NCI-H345 treated with DMSO at 0.1 percent for 48 hours (cell line): ENCODE measurements at regions not wholly inside any gene's neighbourhood (a gene's known extent, or its start where the extent isn't known, plus 50 kb on each side); places are given as distances from the start of the nearest gene placed in this dataset.
A peak's percentile ranks its signal among the peaks of the same experiment; 100 is the strongest.
"Not testable (repeated sequence)": the region's sequence is repeated elsewhere in the genome, so short reads cannot be mapped to it uniquely, and the experiment has no call there.

Source experiments
- DNase-seq: peaks from one replicate; lab custom pipeline; 2025; ENCODE audit not compliant: unreplicated experiment; lab: John Stamatoyannopoulos, UW

DNA sequence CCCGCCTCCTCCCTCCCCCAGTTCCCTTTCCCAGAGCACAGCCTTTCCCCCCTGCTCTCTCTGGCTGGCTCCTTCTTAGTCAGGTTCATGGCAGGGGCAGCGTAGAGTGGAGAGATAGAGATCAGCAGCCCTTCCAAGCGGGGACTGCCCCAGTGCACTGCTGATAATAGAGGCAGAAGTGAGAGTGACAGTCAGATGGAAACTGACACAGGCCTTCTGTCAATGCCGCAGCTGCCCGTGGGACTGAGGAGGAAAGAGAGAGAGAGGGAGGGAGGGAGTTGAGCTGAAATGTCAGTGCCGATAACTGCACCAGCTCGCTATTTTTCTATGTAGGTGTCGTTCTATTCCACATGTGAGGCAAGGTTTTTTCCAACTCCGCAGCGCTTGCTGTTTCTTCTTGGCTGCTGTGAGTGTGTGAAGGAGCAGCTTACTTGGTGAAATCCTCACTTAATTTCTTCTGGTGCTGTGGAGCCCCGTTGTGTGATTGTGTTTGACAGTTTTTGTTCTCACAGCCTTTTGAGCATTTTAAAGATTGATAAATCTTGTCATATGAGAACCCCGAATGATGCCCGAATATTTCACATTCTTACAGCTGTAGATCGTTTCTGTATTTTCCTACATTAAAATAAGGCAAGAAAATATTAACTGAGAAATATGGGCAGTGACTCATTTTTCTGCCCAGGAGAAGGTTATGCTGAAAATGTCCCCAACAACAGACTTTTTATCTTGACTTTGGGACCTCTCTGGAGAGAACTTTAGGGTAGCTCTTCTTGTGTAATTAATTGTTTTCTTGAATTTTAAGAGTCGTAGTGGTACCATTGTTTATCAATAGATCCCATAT is 386.4 kb upstream of the MMS22L start:
- DNase-seq, result peak; percentile 47

DNA sequence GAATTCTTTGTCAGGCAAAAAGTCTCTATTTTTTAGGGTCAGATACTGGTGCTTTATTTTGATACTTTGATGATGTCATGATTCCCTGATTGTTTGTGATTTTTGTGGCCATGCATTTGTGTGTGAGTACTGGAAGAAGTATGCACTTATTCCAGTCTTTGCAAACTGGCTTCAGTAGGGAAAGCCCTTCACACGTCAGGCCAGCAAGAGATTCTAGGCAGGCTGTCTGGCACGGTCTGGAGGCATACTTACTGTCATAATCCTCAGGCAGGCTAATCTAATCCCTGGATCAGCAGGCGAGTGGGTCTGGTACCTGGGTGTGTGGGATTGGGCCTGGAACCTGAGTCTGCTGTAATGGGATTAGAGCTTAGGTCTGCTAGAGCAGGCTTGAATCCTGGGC is 391.8 kb upstream of the MMS22L start:
- DNase-seq, result no peak

DNA sequence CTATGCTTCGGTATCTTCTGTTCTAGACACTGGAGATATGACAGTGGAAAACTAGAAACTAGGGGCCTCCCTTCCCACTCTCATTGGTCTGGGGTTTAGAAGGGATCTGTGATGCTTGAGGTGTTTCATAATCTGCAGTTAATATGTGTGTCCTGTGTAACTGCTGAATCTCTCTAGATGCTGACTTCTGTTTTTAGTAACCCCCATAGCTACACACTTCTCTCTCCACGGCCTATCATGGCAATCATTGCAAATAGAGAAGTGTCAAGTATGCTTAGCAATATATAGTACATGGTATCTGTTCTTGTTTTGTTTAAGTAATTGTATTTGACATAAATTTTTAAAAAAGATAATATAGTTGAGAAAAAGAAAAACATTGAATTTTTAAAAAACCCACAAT is 394.6 kb upstream of the MMS22L start:
- DNase-seq, result no peak

DNA sequence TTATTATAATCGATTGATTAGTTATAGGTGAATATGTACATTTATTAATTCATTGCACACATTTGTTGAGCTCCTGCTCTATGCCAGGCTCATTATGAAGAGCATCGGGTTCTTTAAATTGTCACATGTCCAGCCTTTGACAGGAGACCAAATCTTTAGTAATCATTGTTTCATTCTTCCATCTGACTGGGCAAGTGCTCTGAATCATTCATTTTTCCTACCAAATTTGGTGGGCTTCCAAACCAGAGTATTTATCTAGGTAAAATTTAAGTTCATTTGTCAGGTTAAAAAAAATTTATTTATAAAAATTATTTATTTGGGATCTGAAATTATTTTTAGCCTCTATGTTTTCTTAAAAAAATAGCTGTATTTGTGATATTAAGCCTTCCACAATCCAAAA is 404.9 kb upstream of the MMS22L start:
- DNase-seq, result no peak

DNA sequence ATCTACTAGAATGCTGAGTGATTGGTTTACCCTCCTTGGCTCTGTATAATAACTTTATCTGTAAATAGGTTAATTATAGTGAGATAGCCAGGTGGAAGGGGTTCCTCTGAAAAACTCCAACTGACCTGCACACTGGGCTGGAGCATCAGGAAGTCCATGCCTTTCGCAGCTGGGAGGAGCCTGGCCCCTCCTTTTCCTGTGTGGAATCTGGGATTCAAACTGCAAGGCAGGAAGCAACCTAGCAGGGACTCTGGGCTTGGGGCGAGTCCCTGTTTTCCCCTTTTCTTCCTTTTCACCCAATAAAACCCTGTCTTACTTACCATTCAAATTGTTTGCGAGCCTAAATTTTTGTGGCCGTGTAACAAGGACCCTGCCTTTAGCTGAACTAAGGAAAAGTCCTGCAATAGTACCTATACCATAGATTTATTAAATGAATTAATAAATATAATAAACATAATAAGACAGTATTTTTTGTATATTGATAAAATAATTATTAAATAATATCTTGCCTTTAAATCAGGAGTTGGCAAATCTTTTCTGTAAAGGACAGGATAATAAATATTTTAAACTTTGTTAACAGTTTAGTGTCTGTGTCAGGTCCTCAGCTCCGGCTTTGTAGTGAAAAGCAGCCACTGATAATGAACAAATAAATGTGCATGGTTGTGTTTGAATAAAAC is 406.2 kb upstream of the MMS22L start:
- no peak for DNase-seq

DNA sequence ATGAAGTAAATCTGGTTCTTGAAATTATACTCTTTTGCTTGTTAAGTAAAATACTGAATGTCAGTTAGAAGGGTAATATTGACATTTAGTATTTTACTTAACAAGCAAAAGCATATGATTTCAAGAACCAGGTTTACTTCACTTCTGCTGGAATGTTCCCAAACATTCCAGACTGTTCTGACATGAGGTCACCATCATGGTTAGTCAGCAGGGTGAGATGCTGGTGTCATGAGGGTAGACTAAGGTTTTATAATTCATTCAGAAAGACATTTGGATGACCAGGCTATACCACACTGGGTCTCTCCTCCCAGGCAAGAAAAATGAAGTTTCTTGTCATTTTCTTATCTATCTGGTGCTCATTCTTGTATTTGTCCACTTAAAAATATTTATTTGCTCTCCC is 414.4 kb upstream of the MMS22L start:
- DNase-seq, result no peak

DNA sequence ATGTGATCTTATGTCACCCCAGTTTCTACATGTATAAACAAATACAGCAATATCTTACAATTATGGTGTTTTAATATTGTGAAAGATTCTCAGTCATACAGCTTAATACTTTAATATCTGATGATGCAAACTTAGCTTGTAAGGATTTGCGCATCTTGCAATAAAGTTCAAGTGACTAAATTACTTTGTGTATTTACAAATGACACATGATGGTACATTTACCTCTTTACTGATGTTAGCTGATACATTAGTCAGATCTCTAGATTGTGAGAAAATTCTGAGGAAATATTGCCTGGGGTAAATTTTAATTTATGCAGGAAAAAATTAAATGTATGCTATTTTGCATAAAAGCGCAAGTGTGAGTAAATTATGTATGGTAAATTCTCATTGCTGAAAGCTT is 418.8 kb upstream of the MMS22L start:
- no peak for DNase-seq

DNA sequence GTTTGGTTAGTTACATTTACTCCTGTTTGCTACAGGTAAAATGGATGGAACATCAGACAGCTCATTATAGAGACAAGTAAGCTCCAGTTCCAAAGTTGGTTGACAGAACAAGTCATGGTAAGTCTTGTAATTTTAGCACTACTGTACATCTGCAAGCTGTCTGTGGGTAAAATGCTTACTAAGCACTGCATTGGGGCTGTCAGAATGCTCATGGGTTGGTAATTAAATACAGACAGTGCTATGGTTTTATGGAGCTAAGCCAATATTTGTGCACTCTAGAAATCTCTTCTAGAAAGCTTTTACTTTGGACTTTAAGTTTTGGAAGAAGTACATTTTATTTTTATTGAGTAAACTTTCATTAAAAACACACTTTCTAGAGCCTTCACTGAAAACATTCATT is 419.2 kb upstream of the MMS22L start:
- no peak for DNase-seq

DNA sequence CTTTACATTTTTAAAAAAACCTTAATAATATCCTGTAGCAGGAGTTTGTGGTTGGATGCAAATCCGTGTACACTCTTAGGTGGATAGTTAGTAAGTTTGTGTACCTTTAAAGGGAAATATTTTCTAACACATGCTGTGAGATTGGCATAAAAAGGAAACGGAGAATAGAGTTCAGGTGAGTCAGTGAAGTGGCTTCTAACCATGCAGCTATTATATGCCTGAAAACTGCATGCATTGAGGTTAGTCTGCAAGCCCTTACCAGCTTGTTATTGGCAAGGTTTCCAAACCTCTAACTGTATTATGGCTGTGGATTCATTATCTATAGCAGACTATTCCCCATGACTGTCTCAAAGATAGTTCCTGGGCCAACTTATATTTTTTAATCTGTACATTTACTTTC is 420.6 kb upstream of the MMS22L start:
- peak; percentile 50 for DNase-seq

DNA sequence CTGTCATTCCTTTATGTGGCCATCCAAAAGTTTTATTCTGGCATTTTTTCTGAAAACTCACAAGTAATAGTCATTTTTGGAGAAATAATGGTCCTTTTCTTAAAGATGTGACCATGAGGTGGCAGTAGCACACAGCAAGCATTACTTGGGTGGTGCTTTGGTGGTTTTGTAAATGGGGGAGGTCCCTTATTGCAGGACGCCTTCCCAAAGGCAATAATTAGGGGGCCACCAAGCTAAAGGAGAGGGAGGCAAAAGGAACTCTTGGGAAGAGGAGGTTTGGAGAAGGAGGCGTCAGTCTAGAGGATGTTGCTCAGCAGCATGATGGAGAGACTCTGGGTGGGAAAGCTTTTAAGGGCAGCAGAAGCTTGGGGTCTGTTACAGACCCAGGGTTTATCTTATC is 422.6 kb upstream of the MMS22L start:
- no peak for DNase-seq

DNA sequence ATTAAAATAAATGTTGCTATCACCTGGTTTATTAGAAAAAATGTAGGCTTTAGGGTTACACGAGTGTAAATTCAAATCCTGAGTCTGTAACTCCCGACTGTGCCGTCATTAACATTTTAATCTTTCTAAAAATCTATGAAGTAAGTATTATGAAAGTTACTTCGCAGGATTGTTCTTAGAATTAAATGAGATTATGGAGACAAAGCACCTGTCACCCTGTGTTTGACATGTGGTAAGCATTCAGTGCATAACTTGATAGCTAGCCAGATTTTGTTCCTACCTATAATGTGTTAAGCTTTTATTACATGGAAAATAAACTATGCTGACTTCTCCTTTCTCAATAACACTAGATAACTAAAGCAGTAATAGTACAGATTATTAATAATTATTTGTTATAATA is 429.7 kb upstream of the MMS22L start:
- no peak for DNase-seq

DNA sequence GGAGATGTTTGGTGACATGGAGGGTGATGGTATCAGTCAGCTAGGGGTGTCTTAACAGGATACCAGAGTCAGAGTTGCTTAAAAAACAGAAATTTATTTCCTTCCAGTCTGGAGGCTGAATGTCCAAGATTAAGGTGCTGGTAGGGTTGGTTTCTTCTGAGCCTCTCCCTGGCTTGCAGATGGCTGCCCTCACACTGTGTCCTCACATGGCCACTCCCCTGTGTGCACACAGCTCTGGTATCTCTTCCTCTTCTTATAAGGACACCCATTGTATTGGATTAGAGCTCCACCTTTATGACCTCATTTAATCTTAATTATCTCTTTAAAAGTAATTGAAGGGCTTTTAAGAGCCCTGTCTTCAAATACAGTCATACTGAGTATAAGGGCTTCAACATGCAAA is 431.8 kb upstream of the MMS22L start:
- no peak for DNase-seq

DNA sequence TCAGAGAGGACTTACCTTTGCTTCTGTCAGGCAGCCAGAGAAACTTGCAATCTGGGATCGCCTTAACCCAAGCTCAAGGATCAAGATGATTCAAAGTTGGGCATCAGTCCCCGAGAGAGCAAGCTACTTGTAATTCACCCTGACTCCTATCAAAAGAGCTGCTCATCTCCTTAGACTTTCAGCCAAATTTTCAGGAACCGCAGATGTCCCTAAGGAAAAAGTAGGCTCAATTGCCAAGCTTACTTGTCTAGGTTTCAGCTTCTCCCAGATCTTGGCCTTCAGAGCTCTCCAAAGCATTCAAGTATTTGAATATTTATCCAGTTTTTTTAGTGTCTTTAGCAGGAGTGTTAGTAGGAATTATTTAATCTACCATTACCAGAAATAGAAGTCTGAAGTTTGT is 434.1 kb upstream of the MMS22L start:
- DNase-seq, result no peak

DNA sequence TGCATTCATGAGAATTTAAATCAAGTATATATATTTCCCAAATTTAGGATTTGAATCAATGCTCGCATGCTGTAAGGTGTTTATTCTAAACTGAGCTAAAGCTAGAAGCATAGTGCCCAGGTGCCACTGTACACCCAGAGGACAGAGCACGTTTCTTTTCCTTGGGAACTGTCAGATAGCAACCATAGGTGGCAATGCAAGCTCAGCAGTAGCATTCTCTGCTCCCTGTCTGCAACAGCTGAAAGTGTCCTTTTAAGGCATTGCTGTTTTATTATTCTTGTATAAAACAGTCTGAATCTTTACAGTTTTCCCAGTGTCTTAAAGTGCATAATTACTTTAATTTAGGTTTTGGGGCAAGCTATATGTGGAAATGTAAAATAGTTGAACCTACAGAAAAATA is 443.4 kb upstream of the MMS22L start:
- DNase-seq, result no peak

DNA sequence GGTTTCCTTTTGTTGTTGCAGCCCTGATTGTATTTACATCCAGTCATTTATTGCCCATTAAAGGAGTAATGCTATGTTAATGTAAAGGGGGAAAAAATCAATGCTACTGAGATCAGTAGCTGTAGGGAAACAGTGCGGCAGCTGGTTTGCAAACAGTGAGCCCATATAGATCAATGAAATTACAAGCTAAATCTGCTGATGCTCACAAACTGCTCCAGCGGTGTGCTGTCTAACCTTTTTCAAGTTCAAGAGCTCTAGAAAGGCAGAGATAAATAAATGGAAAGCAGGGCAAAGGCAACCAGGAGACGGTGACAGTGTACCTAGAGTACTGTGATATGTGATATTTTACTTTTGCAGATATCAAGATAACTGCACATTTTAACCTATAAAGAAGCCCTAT is 449.0 kb upstream of the MMS22L start:
- DNase-seq, result no peak

DNA sequence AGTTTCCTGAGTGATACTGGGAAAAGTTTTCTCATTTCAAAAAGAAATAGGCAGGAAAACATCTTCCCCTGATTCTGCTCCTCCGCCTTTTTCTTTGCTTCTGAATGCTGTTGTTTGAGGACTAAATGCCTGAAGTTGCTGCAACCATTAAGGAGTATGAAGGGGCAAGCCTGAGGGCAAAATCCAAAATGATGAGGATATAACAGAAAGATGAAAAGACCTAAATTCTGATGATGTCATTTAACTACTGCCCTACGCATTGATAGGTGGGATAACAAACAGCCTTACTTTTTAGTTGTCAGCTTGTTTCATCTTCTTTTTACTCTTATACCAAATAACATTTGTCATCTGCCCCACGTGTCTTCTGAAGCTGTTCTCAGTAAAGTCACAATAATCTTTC is 474.6 kb upstream of the MMS22L start:
- no peak for DNase-seq

DNA sequence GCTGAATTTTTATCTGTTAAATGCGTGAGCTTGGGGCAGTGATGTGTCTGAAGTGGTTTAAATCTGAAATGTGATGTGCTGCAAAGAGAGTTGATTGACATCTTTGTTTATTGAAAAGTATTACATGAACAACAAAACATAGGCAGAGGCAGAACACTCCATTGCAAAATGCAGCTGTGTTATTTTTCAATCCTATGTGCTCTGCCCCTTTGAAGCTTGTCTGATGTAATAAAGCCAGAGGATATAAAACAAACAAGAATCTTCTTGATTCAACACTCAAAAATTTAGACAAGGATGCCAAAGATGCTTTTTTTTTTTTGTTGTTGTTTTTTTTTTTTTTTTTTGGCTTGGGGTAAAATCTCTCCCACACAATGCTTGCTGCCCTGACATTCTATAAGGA is 482.4 kb upstream of the MMS22L start:
- no peak for DNase-seq

DNA sequence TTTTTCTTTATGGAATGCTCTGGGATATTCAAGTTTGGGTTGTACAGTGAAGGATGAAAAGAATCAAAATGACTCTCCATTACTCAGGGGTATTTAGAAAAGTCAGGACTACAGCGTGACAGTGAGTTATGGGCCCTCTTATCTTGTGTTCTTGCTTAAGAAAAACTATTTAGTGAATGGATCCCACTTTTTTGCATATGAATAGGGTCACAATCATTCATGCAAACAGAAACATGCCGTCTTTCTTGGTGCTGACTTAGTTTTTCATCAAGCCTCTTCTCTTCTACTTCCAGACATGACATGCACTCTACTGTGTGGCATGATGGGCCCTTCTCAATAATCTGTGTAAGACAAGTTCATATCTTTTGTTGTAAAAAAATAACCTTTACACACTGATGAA is 488.4 kb upstream of the MMS22L start:
- DNase-seq, result no peak

DNA sequence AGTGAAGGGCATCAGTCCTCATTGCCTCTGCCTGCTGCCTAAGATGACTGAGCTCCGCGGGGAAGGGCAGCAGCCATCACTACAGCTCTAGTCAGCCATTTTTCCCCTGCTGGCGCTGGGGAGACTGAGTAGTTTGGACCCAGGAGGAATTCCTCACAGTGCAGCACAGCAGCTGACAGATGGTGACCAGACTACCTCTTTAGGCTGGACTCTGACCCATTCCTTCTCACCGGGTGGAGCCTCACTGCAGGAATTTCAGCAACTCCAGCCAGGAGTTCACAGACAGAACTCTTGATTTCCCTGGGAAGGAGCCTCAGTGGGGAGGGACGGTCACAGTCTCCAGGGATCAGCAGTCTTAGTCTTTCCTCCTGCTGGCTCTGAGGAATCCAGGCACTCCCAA is 492.0 kb upstream of the MMS22L start:
- DNase-seq, result no peak

DNA sequence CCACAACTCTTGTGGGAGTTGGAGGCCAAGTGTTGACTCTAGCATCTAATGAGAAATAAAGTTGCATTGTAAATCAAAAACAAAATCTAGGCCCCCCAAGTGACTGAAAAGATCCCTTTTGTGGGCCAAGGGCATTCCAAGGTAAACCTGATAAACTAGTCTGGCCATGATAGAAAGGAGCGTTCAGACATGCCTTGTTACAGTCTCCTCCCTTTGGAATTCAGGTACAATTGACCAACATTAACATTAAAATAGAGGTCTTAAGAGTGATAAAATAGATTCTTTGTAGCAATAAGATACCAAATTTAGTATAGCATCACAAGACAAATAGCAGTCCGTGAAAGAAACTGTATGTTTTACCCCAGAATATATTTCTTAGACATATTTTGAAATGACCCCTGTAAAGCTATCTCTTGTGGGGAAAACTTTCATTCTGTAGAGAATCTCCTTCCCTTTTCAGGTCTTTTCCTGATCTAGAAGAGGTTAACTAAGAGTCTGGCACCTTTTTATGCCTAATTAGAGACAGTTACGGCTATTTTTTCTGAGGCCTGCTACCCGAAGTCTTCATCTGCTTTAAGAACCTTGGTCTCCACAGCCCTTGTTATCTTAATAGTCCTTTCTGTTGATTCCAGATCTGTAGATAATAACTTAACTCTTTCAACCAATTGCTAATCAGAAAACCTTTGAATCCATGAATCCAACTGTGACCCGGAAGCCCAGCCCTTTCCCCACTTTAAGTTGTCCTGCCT is 495.4 kb upstream of the MMS22L start:
- DNase-seq, result no peak

DNA sequence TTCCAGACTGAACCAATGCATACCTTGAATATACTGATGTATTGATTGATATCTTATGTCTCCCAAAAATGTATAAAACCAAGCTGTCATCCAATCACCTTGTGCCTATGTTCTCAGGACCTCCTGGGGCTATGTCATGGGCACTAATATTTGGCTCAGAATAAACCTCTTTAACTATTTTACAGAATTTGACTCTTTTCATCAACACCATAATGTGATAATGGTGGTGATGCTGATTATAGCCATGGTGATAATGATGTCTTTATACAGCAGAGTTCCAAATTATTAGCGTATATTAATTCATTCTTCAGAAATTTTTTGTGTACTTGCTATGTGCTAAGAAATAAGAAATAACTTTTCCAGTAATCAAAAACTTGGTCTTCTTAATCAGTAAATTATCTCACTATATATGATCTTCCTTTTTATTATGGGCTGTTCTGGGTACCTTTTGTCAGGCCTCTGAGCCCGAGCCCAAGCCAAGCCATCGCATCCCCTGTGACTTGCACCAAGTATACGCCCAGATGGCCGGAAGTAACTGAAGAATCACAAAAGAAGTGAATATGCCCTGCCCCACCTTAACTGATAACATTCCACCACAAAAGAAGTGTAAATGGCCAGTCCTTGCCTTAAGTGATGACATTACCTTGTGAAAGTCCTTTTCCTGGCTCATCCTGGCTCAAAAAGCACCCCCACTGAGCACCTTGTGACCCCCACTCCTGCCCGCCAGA is 496.2 kb upstream of the MMS22L start:
- not testable (repeated sequence) for DNase-seq
